ENCODE measurements at regions not wholly inside any gene's neighbourhood (a gene's known extent, or its start where the extent isn't known, plus 50 kb on each side); places are given as distances from the start of the nearest gene placed in this dataset.

- H3K4me3 Mint-ChIP-seq (ENCODE audit: unreplicated experiment) = no peak overlapping the region
- H3K9me3 Mint-ChIP-seq (ENCODE audit: low read depth) = peaks cover 17% of the 10 kb centered on the region
- DNase-seq (ENCODE audit: low spot score) = no peak
- no peak for TF ChIP-seq CTCF (IDR thresholded peaks at IDR 0.05)
- no peaks in the 10 kb centered on the region for H3K27me3 Mint-ChIP-seq (ENCODE audit: low read depth)
- H3K36me3 Mint-ChIP-seq (ENCODE audit: low read depth) = no peaks in the 10 kb centered on the region
- no peak overlapping the region for H3K27ac Mint-ChIP-seq (ENCODE audit: unreplicated experiment)
- no peaks in the 10 kb centered on the region for H3K4me1 Mint-ChIP-seq (ENCODE audit: low read depth)
These were observed 1941.7 kb upstream of the LRRTM1 start for GRCh38 chr2:82246220-82246775.

GRCh38 chr2:82239176-82239575 lies 1934.6 kb upstream of the LRRTM1 start:
- Mint-ChIP-seq H3K9me3 (ENCODE audit: low read depth) (peaks cover 23% of the 10 kb centered on the region), H3K4me3 (ENCODE audit: unreplicated experiment) (no peak overlapping the region), H3K27ac (ENCODE audit: unreplicated experiment) (no peak overlapping the region), H3K27me3 (ENCODE audit: low read depth) (no peaks in the 10 kb centered on the region), H3K36me3 (ENCODE audit: low read depth) (no peaks in the 10 kb centered on the region), H3K4me1 (ENCODE audit: low read depth) (no peaks in the 10 kb centered on the region)
- no peak for TF ChIP-seq CTCF (IDR thresholded peaks at IDR 0.05)
- DNase-seq (ENCODE audit: low spot score) = no peak

- peaks cover 14% of the 10 kb centered on the region for H3K9me3 Mint-ChIP-seq (ENCODE audit: low read depth)
These were observed 1933.6 kb upstream of the LRRTM1 start for GRCh38 chr2:82237994-82238662.

GRCh38 chr2:82234283-82234874 lies 1929.8 kb upstream of the LRRTM1 start:
- H3K4me3 Mint-ChIP-seq (ENCODE audit: unreplicated experiment) = no peak overlapping the region
- H3K27me3 Mint-ChIP-seq (ENCODE audit: low read depth) = no peaks in the 10 kb centered on the region
- TF ChIP-seq CTCF (IDR thresholded peaks at IDR 0.05) = no peak
- no peaks in the 10 kb centered on the region for H3K4me1 Mint-ChIP-seq (ENCODE audit: low read depth)
- H3K9me3 Mint-ChIP-seq (ENCODE audit: low read depth) = peaks cover 2% of the 10 kb centered on the region
- no peaks in the 10 kb centered on the region for H3K36me3 Mint-ChIP-seq (ENCODE audit: low read depth)
- no peak for DNase-seq (ENCODE audit: low spot score)
- no peak overlapping the region for H3K27ac Mint-ChIP-seq (ENCODE audit: unreplicated experiment)

More at GRCh38 chr2:82237994-82238662, 1933.6 kb upstream of the LRRTM1 start:
- TF ChIP-seq CTCF (IDR thresholded peaks at IDR 0.05) = no peak
- H3K27ac Mint-ChIP-seq (ENCODE audit: unreplicated experiment) = no peak overlapping the region
- no peak for DNase-seq (ENCODE audit: low spot score)
- no peaks in the 10 kb centered on the region for H3K27me3 Mint-ChIP-seq (ENCODE audit: low read depth)
- no peaks in the 10 kb centered on the region for H3K36me3 Mint-ChIP-seq (ENCODE audit: low read depth)
- no peak overlapping the region for H3K4me3 Mint-ChIP-seq (ENCODE audit: unreplicated experiment)
- no peaks in the 10 kb centered on the region for H3K4me1 Mint-ChIP-seq (ENCODE audit: low read depth)

GRCh38 chr2:82233806-82234205 lies 1929.3 kb upstream of the LRRTM1 start:
- H3K27ac Mint-ChIP-seq (ENCODE audit: unreplicated experiment) = no peak overlapping the region

More at GRCh38 chr2:82233806-82234205, 1929.3 kb upstream of the LRRTM1 start:
- H3K4me3 Mint-ChIP-seq (ENCODE audit: unreplicated experiment) = no peak overlapping the region
- no peaks in the 10 kb centered on the region for H3K36me3 Mint-ChIP-seq (ENCODE audit: low read depth)
- no peaks in the 10 kb centered on the region for H3K27me3 Mint-ChIP-seq (ENCODE audit: low read depth)
- TF ChIP-seq CTCF (IDR thresholded peaks at IDR 0.05) = no peak
- DNase-seq (ENCODE audit: low spot score) = no peak
- H3K4me1 Mint-ChIP-seq (ENCODE audit: low read depth) = no peaks in the 10 kb centered on the region
- H3K9me3 Mint-ChIP-seq (ENCODE audit: low read depth) = no peaks in the 10 kb centered on the region

Data from chondrocyte (in vitro differentiated cells).